ENCODE measurements at regions not wholly inside any gene's neighbourhood (a gene's known extent, or its start where the extent isn't known, plus 50 kb on each side); places are given as distances from the start of the nearest gene placed in this dataset.

DNA sequence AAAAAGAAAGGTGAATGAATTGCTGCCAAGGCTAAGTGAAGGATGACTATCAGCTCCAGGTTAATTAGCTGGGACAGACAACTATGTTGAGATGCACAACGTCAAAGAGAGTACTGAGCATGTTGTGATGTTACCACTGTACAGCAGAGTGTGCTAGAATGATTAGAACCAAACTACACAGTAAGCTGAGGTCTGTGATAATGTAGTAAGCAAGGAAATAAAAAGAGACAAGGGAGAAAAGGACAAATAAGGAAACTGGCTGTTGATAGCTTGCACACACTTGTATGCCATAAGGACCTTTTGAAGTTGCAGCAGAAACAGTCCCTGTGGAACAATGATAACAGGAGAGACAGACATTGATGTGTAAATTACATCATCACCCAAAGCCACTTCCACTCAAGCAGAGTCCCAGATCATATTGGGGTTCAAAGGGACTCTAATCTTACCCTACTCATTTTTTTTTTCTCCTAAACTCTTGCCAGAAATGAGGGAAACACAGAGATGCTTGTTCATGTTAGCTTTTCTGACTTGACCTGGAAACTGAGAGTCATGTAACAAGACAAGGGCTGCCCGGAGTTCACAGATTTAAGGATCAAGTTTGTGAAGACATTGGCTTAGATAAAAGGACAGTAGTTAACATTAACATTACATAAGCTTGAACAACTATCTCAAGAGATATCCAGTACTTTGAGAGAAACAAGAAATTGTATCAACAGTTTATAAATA, 189.9 kb downstream of the CENPW start:
- TF ChIP-seq, protein P1, sequence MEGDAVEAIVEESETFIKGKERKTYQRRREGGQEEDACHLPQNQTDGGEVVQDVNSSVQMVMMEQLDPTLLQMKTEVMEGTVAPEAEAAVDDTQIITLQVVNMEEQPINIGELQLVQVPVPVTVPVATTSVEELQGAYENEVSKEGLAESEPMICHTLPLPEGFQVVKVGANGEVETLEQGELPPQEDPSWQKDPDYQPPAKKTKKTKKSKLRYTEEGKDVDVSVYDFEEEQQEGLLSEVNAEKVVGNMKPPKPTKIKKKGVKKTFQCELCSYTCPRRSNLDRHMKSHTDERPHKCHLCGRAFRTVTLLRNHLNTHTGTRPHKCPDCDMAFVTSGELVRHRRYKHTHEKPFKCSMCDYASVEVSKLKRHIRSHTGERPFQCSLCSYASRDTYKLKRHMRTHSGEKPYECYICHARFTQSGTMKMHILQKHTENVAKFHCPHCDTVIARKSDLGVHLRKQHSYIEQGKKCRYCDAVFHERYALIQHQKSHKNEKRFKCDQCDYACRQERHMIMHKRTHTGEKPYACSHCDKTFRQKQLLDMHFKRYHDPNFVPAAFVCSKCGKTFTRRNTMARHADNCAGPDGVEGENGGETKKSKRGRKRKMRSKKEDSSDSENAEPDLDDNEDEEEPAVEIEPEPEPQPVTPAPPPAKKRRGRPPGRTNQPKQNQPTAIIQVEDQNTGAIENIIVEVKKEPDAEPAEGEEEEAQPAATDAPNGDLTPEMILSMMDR (conservative IDR thresholded peaks at IDR 0.05; ENCODE audit: low read length) = 0 out of 2 replicates have a peak, but pooled peaks have one; percentile 17
- no peak for TF ChIP-seq EZH2phosphoT487 (IDR thresholded peaks at IDR 0.05; ENCODE audit: borderline replicate concordance)
